ENCODE measurements at regions not wholly inside any gene's neighbourhood (a gene's known extent, or its start where the extent isn't known, plus 50 kb on each side); places are given as distances from the start of the nearest gene placed in this dataset.

- no peak for TF ChIP-seq CTCF (conservative IDR thresholded peaks at IDR 0.05)
- no peak for TF ChIP-seq ZFX (IDR thresholded peaks at IDR 0.05)
These were observed 325.7 kb upstream of the GIMD1 start for GRCh38 chr4:106694232-106694631.
